A172 (cell line): ENCODE measurements at regions not wholly inside any gene's neighbourhood (a gene's known extent, or its start where the extent isn't known, plus 50 kb on each side); places are given as distances from the start of the nearest gene placed in this dataset.
"Not testable (repeated sequence)": the region's sequence is repeated elsewhere in the genome, so short reads cannot be mapped to it uniquely, and the experiment has no call there.

Experiments
- DNase-seq: peaks from one replicate; pipeline ENCODE4 v3.0.0-alpha.2; 2015; ENCODE audit warnings: low spot score

GRCh38 chr12:24668563-24668962 lies 280.3 kb downstream of the BCAT1 start:
- DNase-seq, result no peak

GRCh38 chr12:24664161-24664880 lies 284.6 kb downstream of the BCAT1 start:
- DNase-seq, result no peak

- DNase-seq, result no peak
Observed at GRCh38 chr12:24661657-24662096, 287.2 kb downstream of the BCAT1 start.

GRCh38 chr12:24659016-24659415 lies 289.9 kb downstream of the BCAT1 start:
- DNase-seq, result no peak

GRCh38 chr12:24654344-24654743 lies 294.6 kb downstream of the BCAT1 start:
- DNase-seq, result not testable (repeated sequence)

- DNase-seq, result no peak
Observed at GRCh38 chr12:24649634-24650033, 299.3 kb downstream of the BCAT1 start.

- no peak for DNase-seq
Observed at GRCh38 chr12:24649209-24649608, 299.7 kb downstream of the BCAT1 start.

GRCh38 chr12:24645254-24645653 lies 303.6 kb downstream of the BCAT1 start:
- DNase-seq, result no peak

- DNase-seq, result no peak
Observed at GRCh38 chr12:24643120-24644119, 305.5 kb downstream of the BCAT1 start.

GRCh38 chr12:24639641-24640040 lies 309.3 kb downstream of the BCAT1 start:
- DNase-seq, result no peak

- no peak for DNase-seq
Observed at GRCh38 chr12:24632466-24632865, 316.4 kb downstream of the BCAT1 start.

GRCh38 chr12:24631676-24632426 lies 317.1 kb downstream of the BCAT1 start:
- no peak for DNase-seq

- DNase-seq, result no peak
Observed at GRCh38 chr12:24630856-24631255, 318.0 kb downstream of the BCAT1 start.

- DNase-seq, result no peak
Observed at GRCh38 chr12:24630446-24630845, 318.5 kb downstream of the BCAT1 start.

GRCh38 chr12:24625103-24625502 lies 323.8 kb downstream of the BCAT1 start:
- DNase-seq, result no peak

GRCh38 chr12:24619954-24620353 lies 328.9 kb downstream of the BCAT1 start:
- not testable (repeated sequence) for DNase-seq

- DNase-seq, result peak; percentile 21
Observed at GRCh38 chr12:24617471-24617870, 331.4 kb downstream of the BCAT1 start.

GRCh38 chr12:24615967-24616411 lies 332.9 kb downstream of the BCAT1 start:
- DNase-seq, result peak; percentile 36

- DNase-seq, result peak; percentile 11
Observed at GRCh38 chr12:24608637-24609285, 340.1 kb downstream of the BCAT1 start.

GRCh38 chr12:24608108-24608507 lies 340.8 kb downstream of the BCAT1 start:
- no peak for DNase-seq

- no peak for DNase-seq
Observed at GRCh38 chr12:24605916-24606315, 343.0 kb downstream of the BCAT1 start.
